HL-60 (cell line): ENCODE measurements at regions not wholly inside any gene's neighbourhood (a gene's known extent, or its start where the extent isn't known, plus 50 kb on each side); places are given as distances from the start of the nearest gene placed in this dataset.

Experiments used
- DNase-seq, 2 experiments: peaks; one replicate each; pipeline ENCODE4 v3.0.0-alpha.2; 2010 to 2020; ENCODE audit warnings: low read depth in 1 of 2, low spot score in 1 of 2
- H3K27ac ChIP-seq: fragments of 250-450 bp; sonication (Bioruptor Pico); replicated peaks from 2 replicates; pipeline ENCODE4 v1.5.1; 2020; ENCODE audit warnings: mild to moderate bottlenecking, moderate library complexity
- H3K27me3 ChIP-seq: fragments of 250-450 bp; sonication (Bioruptor Pico); 2 replicates; pipeline ENCODE4 v1.5.1; 2021; ENCODE audit warnings: mild to moderate bottlenecking, moderate library complexity; ENCODE audit not compliant: insufficient read depth, poor library complexity, severe bottlenecking
- H3K4me3 ChIP-seq: replicated peaks from 2 replicates; pipeline ENCODE4 v1.5.1; 2011; ENCODE audit warnings: mild to moderate bottlenecking, control low read depth, low read length; ENCODE audit not compliant: insufficient read depth
- GABPA ChIP-seq: IDR thresholded peaks from 2 replicates; pipeline ENCODE4 v1.6.1; 2012; ENCODE audit warnings: low read depth
- POLR2AphosphoS5 ChIP-seq: IDR thresholded peaks from 2 replicates; pipeline ENCODE4 v1.6.1; 2012; ENCODE audit warnings: low read depth
- REST ChIP-seq: IDR thresholded peaks from 2 replicates; pipeline ENCODE4 v1.6.1; 2012; ENCODE audit warnings: low read depth; ENCODE audit not compliant: insufficient replicate concordance
- SPI1 ChIP-seq: IDR thresholded peaks from 2 replicates; pipeline ENCODE4 v1.6.1; 2012; ENCODE audit warnings: low read depth, mild to moderate bottlenecking, borderline replicate concordance
- TF ChIP-seq, protein P1 (sequence below): IDR thresholded peaks from one replicate; pipeline ENCODE4 v1.5.1; 2011; ENCODE audit warnings: low read length, control low read depth, inconsistent platforms; ENCODE audit not compliant: insufficient read depth

DNA sequence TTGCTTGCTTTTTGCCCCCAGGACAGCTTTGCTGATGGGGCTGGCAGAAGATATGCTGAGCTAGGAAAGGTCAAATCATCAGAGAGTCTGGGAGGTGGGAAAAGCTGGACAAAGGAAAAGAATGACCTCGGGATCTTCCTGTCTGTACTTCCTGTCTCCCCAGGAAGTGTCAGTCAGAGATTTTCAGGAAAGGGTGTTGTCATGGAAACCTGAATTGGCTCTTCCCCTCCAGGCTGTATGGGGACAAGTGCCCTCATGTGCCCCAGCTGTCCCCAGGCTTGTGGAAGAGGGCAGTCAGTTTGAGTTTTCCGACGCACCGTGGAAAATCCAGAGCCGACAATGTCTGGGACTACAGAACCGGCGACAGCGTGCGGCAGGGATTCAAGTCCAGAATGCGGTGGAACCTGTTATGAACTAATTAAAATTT is 122.7 kb upstream of the ZFHX3 start:
- Histone ChIP-seq H3K27ac (no peak overlapping the region), H3K27me3 (no peaks in the 10 kb centered on the region), H3K4me3 (no peak overlapping the region)
- no peak for DNase-seq
- TF ChIP-seq, protein P1, sequence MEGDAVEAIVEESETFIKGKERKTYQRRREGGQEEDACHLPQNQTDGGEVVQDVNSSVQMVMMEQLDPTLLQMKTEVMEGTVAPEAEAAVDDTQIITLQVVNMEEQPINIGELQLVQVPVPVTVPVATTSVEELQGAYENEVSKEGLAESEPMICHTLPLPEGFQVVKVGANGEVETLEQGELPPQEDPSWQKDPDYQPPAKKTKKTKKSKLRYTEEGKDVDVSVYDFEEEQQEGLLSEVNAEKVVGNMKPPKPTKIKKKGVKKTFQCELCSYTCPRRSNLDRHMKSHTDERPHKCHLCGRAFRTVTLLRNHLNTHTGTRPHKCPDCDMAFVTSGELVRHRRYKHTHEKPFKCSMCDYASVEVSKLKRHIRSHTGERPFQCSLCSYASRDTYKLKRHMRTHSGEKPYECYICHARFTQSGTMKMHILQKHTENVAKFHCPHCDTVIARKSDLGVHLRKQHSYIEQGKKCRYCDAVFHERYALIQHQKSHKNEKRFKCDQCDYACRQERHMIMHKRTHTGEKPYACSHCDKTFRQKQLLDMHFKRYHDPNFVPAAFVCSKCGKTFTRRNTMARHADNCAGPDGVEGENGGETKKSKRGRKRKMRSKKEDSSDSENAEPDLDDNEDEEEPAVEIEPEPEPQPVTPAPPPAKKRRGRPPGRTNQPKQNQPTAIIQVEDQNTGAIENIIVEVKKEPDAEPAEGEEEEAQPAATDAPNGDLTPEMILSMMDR, result no peak
- TF ChIP-seq GABPA, result no peak
- TF ChIP-seq REST, result no peak
- TF ChIP-seq POLR2AphosphoS5, result no peak
- no peak for TF ChIP-seq SPI1

DNA sequence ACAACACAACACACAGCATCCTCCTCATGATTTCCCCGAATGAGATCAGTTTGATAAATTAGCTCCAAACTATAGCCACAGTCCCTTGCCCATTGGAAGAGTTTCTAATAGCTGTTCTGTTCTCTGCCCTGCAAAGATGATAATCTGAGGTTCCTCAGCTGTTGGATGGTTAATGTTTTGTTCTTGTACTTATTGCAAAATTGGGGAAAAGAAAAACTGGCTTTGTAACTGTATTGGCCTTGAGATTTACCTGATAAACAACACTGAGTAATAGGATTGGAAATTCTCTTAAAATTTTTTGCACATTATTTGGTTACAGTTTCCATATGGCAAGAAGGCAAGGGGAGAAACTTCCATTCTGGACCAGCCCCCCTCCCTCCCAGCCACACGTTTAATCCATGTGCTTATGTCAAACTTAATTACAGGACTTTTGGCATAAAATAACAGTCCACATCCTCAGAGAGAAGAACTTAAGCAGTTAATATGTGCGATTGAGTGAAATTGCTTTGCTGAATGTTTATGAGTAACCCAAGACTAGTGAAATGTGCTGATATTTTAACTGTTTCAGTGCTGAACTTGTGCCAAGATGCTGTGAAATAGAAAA is 119.1 kb upstream of the ZFHX3 start:
- Histone ChIP-seq H3K4me3 (no peak overlapping the region), H3K27ac (no peak overlapping the region), H3K27me3 (no peaks in the 10 kb centered on the region)
- TF ChIP-seq REST, result no peak
- TF ChIP-seq, protein P1, result no peak
- TF ChIP-seq SPI1, result no peak
- TF ChIP-seq GABPA, result no peak
- TF ChIP-seq POLR2AphosphoS5, result no peak
- DNase-seq, result no peak

GRCh38 chr16:73166441-73166851 is 118.5 kb upstream of the ZFHX3 start:
- H3K27ac ChIP-seq, result no peak overlapping the region
- no peak for TF ChIP-seq POLR2AphosphoS5
- TF ChIP-seq GABPA, result no peak
- TF ChIP-seq, protein P1, result no peak
- TF ChIP-seq SPI1, result no peak
- TF ChIP-seq REST, result no peak
- no peaks in the 10 kb centered on the region for H3K27me3 ChIP-seq
- H3K4me3 ChIP-seq, result no peak overlapping the region
- peak in 1 of 2 experiments; percentile 52 for DNase-seq
